ENCODE measurements at regions not wholly inside any gene's neighbourhood (a gene's known extent, or its start where the extent isn't known, plus 50 kb on each side); places are given as distances from the start of the nearest gene placed in this dataset.
A peak's percentile ranks its signal among the peaks of the same experiment; 100 is the strongest.

DNA sequence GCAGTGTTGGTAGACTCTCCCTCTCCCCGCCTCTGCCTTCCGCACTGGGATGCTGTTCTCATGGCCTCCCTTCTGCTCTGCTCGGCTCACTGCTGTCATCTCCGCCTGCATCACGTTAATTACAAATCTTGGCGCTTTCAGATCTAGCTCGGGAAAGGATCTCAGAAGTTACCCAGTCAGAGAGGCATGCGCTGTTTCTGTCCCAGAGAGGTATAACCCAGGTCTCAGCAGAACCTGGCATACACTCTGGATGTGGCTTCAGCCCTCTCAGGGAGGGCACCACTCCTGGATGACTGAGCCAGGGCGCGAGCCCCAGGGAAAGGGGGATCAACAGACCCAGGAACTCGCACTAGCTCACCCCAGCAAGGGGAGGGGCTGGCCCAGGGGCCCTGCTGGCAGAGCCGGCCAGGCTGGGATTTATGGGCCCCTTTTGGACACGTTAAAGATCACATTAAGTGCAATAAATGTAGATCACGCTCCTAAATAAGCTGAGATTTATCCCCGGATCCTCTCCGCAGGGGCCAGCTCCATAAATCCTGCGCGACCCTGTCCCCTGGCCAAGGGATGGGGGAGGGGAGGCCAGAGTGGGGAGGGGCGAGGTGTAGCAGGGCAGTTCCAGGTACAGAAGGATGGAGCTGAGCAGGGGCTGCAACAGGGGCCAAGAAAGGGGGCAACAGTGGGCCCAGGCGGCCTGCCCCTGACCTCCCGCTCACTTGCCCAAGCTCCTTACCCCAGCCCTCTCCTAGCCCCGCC lies 101.3 kb upstream of the ZBTB40 start:
- peaks cover 14% of the 10 kb centered on the region for H3K27me3 ChIP-seq (ENCODE audit: control insufficient read depth, insufficient read depth, low read length)
- no peak overlapping the region for H3K4me3 ChIP-seq (ENCODE audit: low read depth, low read length)
- DNase-seq (ENCODE audit: low read depth) (no peak), FAIRE-seq (peak; percentile 64)
- no peak for TF ChIP-seq CTCF (IDR thresholded peaks at IDR 0.05; ENCODE audit: insufficient read depth, low read length, severe bottlenecking)
- no peaks in the 10 kb centered on the region for H3K36me3 ChIP-seq (ENCODE audit: control insufficient read depth, insufficient read depth, low read length)

- DNase-seq (ENCODE audit: low read depth) (no peak), FAIRE-seq (no peak)
- no peak for TF ChIP-seq CTCF (IDR thresholded peaks at IDR 0.05; ENCODE audit: insufficient read depth, low read length, severe bottlenecking)
- H3K36me3 ChIP-seq (ENCODE audit: control insufficient read depth, insufficient read depth, low read length) = no peaks in the 10 kb centered on the region
- no peak overlapping the region for H3K4me3 ChIP-seq (ENCODE audit: low read depth, low read length)
- peaks cover 12% of the 10 kb centered on the region for H3K27me3 ChIP-seq (ENCODE audit: control insufficient read depth, insufficient read depth, low read length)
Measured at GRCh38 chr1:22350924-22351767, 100.5 kb upstream of the ZBTB40 start.

- Histone ChIP-seq H3K27me3 (ENCODE audit: control insufficient read depth, insufficient read depth, low read length) (peaks cover 12% of the 10 kb centered on the region), H3K4me3 (ENCODE audit: low read depth, low read length) (no peak overlapping the region), H3K36me3 (ENCODE audit: control insufficient read depth, insufficient read depth, low read length) (no peaks in the 10 kb centered on the region)
- DNase-seq (ENCODE audit: low read depth) (no peak), FAIRE-seq (no peak)
- no peak for TF ChIP-seq CTCF (IDR thresholded peaks at IDR 0.05; ENCODE audit: insufficient read depth, low read length, severe bottlenecking)
Measured at GRCh38 chr1:22351768-22352080, 99.9 kb upstream of the ZBTB40 start.

DNA sequence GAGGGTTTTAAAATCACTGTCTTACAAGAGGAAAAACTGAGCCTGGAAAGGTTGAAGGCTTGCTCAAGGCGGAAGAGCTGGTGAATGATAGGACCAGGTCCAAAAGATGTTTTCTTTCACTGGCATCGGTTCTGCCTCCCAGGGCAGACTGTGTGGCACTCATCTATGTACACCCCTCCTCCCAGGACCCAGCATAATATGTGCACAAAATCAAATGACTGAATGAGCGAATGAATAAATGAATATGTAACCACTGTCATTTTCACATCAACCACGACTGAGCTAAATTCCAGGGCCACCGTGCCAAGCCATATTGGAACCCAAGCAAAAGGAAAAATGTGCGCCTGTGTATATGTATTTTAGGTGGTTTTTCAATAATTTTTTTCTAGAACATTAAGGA lies 99.3 kb upstream of the ZBTB40 start:
- H3K27me3 ChIP-seq (ENCODE audit: control insufficient read depth, insufficient read depth, low read length) = peaks cover 12% of the 10 kb centered on the region
- DNase-seq (ENCODE audit: low read depth) (no peak), FAIRE-seq (no peak)
- no peak for TF ChIP-seq CTCF (IDR thresholded peaks at IDR 0.05; ENCODE audit: insufficient read depth, low read length, severe bottlenecking)
- no peak overlapping the region for H3K4me3 ChIP-seq (ENCODE audit: low read depth, low read length)
- no peaks in the 10 kb centered on the region for H3K36me3 ChIP-seq (ENCODE audit: control insufficient read depth, insufficient read depth, low read length)

- Histone ChIP-seq H3K36me3 (ENCODE audit: control insufficient read depth, insufficient read depth, low read length) (no peaks in the 10 kb centered on the region), H3K4me3 (ENCODE audit: low read depth, low read length) (no peak overlapping the region), H3K27me3 (ENCODE audit: control insufficient read depth, insufficient read depth, low read length) (peaks cover 12% of the 10 kb centered on the region)
- TF ChIP-seq CTCF (IDR thresholded peaks at IDR 0.05; ENCODE audit: insufficient read depth, low read length, severe bottlenecking) = no peak
- FAIRE-seq = no peak
- DNase-seq (ENCODE audit: low read depth) = no peak
Measured at GRCh38 chr1:22352896-22353295, 98.8 kb upstream of the ZBTB40 start.
